Stimulated activated CD4-positive, alpha-beta T cell treated with anti-CD3 and anti-CD28 coated beads, Interleukin-4, amount 100 ng/mL, for 24 hours (primary cell): ENCODE measurements at regions not wholly inside any gene's neighbourhood (a gene's known extent, or its start where the extent isn't known, plus 50 kb on each side); places are given as distances from the start of the nearest gene placed in this dataset.
"Not testable (repeated sequence)": the region's sequence is repeated elsewhere in the genome, so short reads cannot be mapped to it uniquely, and the experiment has no call there.

Experiments
- DNase-seq: peaks from one replicate; pipeline ENCODE4 v3.0.0-alpha.2; 2020

DNA sequence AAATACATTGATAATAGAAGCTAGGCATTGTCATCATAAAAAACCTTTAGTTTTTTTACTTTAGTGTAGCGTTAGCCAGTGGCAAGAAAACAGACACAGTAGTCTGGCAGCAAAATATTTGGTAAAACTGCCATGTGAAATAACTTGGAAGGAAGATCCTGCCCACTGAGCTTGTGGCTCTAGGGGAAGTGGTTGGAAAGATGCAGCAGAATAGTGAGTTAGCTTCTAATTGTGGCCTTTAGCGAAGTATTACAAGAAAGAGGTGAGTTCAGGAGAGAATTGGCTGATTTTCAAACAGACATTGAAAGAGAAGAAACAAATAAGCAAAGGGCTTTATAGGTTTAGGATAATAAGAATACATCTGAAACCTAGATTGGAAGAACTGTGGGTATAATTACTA is 1887.8 kb upstream of the CELF4 start:
- no peak for DNase-seq

DNA sequence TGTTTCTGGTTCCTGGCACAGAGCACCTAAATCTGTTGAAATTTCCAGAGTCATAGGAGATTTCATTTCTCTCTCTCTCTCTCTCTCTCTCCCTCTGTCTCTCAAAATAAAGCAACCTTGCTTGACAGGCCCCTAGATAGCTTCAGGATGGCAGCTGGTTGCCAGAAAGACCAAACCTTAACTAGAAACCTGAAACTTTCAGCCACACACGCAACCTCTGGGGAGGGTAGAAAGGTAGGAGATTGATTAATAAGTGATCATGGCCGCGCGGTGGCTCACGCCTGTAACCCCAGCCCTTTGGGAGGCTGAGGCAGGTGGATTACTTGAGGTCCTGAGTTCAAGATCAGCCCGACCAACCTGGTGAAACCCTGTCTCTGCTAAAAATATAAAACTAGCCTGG is 1885.4 kb upstream of the CELF4 start:
- DNase-seq = no peak

DNA sequence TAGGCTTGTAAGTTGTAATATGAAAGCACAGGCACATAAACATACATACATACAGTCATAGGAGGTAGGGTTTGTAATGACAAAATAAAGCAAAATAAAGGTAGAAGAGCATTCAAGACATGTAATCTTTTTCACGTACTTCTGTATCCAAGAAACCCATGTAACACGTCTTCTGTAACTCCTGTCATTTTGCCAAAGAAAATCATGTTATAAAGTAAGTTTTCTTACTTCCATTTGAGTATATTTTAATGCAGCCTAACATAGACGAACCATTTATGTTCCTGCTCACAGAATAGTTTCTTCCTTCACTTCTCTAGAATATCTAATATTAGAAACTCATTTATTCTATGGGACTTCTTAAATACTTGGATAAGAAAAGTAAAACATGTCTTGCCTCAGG is 1884.0 kb upstream of the CELF4 start:
- DNase-seq = no peak

DNA sequence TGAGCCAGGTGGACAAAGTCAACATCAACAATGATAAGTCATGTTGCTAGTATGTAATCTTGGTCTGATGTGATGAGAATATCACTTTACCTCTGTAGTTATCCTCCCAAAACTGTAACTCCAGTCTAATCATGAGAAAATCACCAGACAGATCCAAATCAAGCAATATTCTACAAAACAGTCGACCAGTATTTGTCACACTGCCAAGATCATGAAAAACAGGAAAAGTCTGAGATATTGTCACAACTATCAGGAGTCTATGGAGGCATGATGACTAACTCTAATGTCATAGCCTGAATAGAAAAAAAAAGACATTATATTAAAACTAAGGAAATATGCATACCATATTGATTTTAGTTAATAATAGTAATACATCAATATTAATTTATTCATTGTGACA is 1883.3 kb upstream of the CELF4 start:
- DNase-seq = no peak

DNA sequence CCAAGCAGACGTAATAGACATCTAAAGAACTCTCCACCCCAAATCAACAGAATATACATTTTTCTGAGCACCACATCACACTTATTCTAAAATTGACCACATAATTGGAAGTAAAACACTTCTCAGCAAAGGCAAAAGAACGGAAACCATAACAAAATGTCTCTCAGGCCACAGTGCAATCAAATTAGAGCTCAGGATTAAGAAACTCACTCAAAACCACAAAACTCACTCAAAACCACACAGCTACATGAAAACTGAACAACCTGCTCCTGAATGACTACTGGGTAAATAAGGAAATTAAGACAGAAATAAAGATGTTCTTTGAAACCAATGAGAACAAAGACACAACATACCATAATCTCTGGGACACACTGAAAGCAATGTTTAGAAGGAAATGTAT is 1879.4 kb upstream of the CELF4 start:
- not testable (repeated sequence) for DNase-seq

DNA sequence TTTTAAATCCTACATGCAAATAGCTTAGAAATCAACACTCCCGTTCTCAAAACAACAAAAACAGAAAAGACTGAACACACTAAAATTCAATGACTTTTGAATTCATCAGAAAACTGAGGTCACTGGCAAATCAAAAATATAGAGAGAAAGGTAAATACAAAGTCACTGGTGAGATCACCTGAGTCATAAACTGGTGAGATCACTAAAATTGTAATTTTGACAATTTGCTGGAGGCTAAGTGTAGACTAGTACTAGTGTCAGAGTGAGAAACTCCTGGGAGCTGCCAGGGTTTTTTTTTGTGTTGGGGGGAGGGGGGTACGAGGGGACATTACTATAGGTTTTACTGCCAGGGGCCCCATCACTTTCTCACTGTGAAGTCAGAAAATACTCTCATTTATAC is 1876.0 kb upstream of the CELF4 start:
- no peak for DNase-seq

DNA sequence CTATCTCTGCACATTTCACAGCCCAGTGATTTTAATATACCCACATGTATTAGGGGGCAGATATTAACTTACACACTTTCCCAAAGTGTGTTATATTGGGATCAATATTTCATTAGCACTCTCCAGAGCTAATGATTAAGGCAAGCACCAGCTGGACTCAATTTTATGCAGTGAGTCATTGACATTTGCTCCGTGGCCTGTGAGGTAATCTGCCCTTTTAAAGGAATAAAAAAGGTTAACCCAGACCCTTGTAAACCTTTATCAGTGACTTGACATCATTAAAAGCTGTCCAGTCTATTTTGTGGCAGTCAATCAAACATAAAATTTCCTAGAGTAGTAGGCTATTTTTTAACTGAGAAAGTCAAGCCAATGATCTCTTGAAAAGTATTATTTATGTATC is 1870.4 kb upstream of the CELF4 start:
- no peak for DNase-seq

GRCh38 chr18:39435209-39435608 is 1869.6 kb upstream of the CELF4 start:
- DNase-seq = no peak

- DNase-seq = no peak
Observed at GRCh38 chr18:39434223-39434920, 1868.8 kb upstream of the CELF4 start.

DNA sequence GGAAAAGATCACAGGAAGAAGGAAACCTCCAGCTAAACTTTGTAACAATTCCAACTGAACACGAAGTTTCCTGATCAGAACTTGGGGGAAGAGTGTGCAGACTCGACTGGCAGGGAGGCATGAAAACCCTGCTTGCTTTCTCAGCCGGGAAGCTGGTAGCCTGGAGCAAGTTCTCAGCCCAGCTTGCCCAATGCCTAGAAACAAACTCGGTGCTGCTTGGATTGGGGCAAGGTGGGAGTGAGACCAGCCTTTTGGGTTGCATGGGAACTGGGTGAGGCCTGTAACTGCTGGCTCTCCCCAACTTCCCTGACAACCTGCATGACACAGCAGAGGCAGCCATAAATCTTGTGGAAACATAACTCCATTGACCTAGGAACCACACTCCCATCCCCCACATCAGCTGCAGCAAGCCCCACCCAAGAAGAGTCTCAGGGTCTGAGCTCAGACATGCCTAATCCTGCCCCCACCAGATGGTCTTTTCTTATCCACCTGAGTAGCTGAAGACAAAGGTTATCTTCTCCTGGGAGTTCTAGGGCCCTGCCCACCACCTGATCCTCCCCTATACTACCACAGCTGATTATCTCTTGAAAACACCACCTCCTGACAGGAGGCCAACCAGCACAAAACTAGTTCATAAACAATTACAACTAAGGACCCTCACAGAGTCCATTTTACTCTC is 1859.7 kb upstream of the CELF4 start:
- no peak for DNase-seq

GRCh38 chr18:39424261-39424660 is 1858.7 kb upstream of the CELF4 start:
- DNase-seq = no peak

DNA sequence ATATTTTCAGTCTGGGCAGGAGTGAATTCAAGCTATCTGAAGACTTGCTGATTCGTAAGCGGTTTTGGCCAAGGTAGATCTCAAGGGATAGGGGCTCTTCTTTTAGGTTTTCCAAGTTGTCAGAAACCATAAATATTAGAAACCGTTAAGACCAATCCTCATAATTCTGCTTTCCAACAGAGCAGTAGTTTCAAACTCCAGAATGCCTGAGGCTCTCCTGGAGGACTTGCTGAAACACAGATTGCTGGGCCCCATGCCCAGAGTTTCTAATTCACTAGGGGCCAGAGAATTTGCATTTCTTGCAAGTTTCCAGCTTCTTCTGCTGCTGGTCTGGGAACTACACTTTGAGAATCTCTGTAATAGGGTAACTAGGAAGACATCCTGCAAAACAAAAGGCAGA is 1855.7 kb upstream of the CELF4 start:
- no peak for DNase-seq

- no peak for DNase-seq
Observed at GRCh38 chr18:39419315-39419714, 1853.7 kb upstream of the CELF4 start.

- DNase-seq = no peak
Observed at GRCh38 chr18:39415471-39415870, 1849.9 kb upstream of the CELF4 start.

- DNase-seq = no peak
Observed at GRCh38 chr18:39414009-39414700, 1848.6 kb upstream of the CELF4 start.

GRCh38 chr18:39406941-39407340 is 1841.3 kb upstream of the CELF4 start:
- DNase-seq = no peak

GRCh38 chr18:39403121-39403520 is 1837.5 kb upstream of the CELF4 start:
- DNase-seq = no peak

GRCh38 chr18:39399662-39400061 is 1834.1 kb upstream of the CELF4 start:
- no peak for DNase-seq

DNA sequence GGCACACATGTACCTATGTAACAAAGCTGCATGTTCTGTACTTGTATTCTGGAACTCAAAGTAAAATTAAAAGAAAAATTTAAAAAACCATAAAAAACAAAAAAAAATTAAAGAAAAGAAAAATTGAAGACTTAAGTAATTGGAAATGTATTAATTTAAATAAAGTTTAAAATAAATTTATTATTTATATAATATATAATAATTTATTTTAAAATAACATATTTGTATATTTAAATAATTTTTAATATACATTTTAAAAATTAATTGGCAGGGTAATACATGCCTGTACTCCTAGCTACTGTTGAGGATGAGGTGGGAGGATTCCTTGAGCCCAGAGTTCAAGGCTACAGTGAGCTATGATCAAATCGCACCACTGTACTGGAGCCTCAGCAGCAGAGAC is 1830.6 kb upstream of the CELF4 start:
- DNase-seq = no peak

DNA sequence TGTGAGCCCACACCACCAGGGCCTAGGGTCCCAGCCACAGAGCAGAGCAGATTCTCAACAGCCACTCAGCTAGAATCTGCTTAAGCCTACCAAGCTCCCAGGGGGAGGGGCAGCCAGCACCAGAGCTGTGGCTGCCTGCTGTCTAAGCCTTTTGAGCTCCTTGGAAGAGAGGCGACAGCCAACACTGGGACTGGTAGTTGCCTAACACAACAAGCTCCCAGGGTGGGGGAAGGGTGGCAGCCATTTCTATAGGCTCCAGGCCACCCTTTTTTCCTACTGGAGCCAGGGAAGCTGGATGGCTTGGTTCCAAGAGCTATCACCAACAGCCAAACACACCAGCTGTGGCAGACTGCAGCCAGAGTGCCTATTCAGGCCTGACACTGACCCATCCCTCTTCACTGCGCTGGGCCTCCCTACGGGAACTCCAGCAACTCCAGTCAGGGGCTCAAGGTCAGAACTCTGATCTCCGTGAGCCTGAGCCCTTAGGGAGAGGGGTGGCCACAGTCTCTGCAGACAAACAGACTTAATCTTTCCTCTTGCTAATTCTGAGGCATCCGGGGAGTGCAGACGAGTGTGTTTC is 1824.3 kb upstream of the CELF4 start:
- no peak for DNase-seq

DNA sequence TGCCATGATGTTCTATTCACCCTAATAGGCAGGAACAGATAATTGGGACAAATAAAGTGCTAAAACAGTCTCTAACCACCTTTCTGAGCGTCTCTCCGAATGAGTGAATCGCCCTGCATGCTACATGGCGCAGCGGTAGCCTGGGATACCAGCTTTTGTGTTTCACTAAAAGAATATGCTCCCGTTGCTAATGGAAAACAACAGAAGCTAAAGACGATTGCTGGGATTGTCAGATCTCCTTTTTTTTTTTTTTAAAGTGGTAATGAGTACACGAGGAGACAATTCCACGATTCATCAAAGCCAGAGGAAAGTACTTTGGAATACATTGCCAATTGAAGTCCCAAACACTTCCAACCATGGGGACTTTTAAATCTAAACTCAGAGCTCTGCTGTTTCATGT is 1815.3 kb upstream of the CELF4 start:
- no peak for DNase-seq

DNA sequence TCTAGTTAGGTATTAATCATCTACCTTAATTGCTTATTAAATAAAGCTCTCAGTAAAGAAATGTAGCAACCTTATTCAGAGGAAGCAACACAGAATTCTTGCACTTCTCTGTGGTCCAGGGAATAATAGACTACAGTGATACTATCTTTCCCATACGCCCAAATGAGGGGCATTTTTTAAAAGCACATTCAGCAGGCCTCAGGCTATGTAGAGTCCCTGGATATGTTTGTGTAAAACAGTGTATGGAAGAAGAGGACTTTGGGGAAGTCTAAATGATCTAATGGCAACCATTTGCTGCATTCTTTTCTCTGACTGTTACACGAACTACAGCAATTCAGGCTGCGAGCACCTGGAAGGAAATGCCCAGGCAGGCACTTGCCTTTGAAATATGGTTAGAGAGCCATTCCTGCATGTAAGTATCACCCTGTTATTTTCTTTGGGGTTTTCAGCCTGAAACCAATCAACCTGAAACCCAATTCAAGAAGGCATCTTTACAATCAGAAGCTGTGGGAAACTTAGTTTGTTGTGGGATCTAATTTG is 1814.7 kb upstream of the CELF4 start:
- no peak for DNase-seq

DNA sequence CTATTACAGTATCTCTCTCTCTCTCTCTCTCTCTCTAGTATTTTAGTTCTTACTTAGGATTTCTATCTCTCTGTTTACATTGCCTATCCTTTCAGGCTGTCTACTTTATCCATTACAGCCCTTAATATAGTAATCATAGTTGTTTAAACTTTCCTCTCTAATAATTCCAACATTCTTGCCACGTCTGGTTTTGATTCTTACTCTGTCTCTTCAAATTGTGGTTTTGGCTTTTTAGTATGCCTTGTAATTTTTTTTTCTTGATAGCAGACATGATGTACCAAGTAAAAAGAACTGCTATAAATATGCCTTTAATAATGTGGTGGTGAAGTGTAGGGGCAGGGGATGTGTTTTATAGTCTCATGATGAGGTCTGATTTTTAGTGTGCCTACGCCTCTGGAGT is 1809.5 kb upstream of the CELF4 start:
- DNase-seq = no peak

DNA sequence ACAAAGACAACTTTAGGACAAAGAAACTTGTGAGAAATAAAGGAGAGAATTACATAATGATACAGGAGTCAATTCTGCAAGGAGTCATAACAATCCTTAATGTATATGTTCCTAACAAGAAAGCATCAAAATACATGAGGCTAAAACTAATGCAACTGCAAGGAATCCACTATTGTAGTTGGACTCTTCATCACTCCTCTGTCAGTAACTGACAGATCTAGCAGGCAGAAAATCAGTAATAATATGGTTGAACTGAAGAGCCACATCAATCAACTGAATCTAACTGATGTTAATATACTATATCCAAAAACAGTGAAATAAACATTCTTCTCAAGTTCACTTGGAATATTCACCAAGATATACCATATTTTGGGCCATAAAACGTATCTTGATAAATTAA is 1806.4 kb upstream of the CELF4 start:
- no peak for DNase-seq
